A549 (cell line): ENCODE measurements at regions not wholly inside any gene's neighbourhood (a gene's known extent, or its start where the extent isn't known, plus 50 kb on each side); places are given as distances from the start of the nearest gene placed in this dataset.

Experiments
- ATAC-seq, 2 experiments: fragments of 200-7000 bp in 1 of 2; fragments of >200 bp in 1 of 2; cut with Nextera tagmentation in 1 of 2; cut with Tn5 transposase in 1 of 2; 3 replicates each; pipeline versions ENCODE4 v1.8.0 to v1.9.1; 2018 to 2020; ENCODE audit warnings: mild to moderate bottlenecking in 1 of 2, moderate library complexity in 1 of 2
- CTCF ChIA-PET: fragments of 300-600 bp; sonication (Branson Sonifier 250); formaldehyde crosslinking; extraction: SDS; loops from one replicate; lab custom pipeline; 2021; ENCODE audit warnings: antibody characterized with exemption, inconsistent platforms; lab: Yijun Ruan, JAX
- POLR2A ChIA-PET: fragments of 350-600 bp; formaldehyde crosslinking; extraction: SDS; loops from one replicate; lab custom pipeline; 2021; ENCODE audit warnings: antibody characterized with exemption, inconsistent platforms; lab: Yijun Ruan, JAX
- DNase-seq, 2 experiments: peaks; one replicate each; pipeline versions ENCODE4 v3.0.0 to v3.0.0-alpha.2; 2011 to 2016; ENCODE audit warnings: low read depth in 1 of 2, low spot score in 1 of 2
- FAIRE-seq: peaks from 2 replicates; lab custom pipeline; 2011; peaks lifted over from hg19 to GRCh38; lab: Jason Lieb, UNC
- H3K27ac ChIP-seq, 2 experiments: fragments of >200 bp; sonication (Bioruptor Twin); formaldehyde crosslinking; 3 replicates each; pipeline ENCODE4 v1.5.1; 2016 to 2017
- H3K4me1 ChIP-seq: fragments of >200 bp; sonication (Bioruptor Twin); formaldehyde crosslinking; 3 replicates; pipeline ENCODE4 v1.6.1; 2016
- H3K4me2 ChIP-seq: fragments of >200 bp; sonication (Bioruptor Twin); formaldehyde crosslinking; 3 replicates; pipeline ENCODE4 v1.6.1; 2016
- H3K4me3 ChIP-seq: fragments of >200 bp; sonication (Bioruptor Twin); formaldehyde crosslinking; 3 replicates; pipeline ENCODE4 v1.5.1; 2016
- H3K9me3 ChIP-seq: fragments of >200 bp; sonication (Bioruptor Twin); formaldehyde crosslinking; 3 replicates; pipeline ENCODE4 v1.6.1; 2016
- BHLHE40 ChIP-seq: IDR thresholded peaks from 2 replicates; pipeline ENCODE4 v1.6.1; 2012; ENCODE audit warnings: low read depth, low read length, inconsistent platforms
- CBX8 ChIP-seq: fragments of 200-600 bp; sonication (generic); IDR thresholded peaks from 2 replicates; pipeline ENCODE4 v1.6.1; 2016
- FOSB ChIP-seq: fragments of 250-450 bp; sonication (Bioruptor Pico); IDR thresholded peaks from 2 replicates; pipeline ENCODE4 v1.5.0; 2020; ENCODE audit warnings: mild to moderate bottlenecking, moderate library complexity
- HDAC2 ChIP-seq: fragments of 200-600 bp; sonication (generic); IDR thresholded peaks from 2 replicates; pipeline ENCODE4 v1.6.1; 2016
- HEYL ChIP-seq: fragments of 250-450 bp; sonication (Bioruptor Pico); IDR thresholded peaks from 2 replicates; pipeline ENCODE4 v1.8.0; 2021; ENCODE audit warnings: mild to moderate bottlenecking, moderate library complexity
- HOXA7 ChIP-seq: fragments of 250-450 bp; sonication (Bioruptor Pico); IDR thresholded peaks from 2 replicates; pipeline ENCODE4 v1.5.0; 2020; ENCODE audit warnings: mild to moderate bottlenecking, moderate library complexity
- HOXB5 ChIP-seq: fragments of 250-450 bp; sonication (Bioruptor Pico); IDR thresholded peaks from 2 replicates; pipeline ENCODE4 v1.5.0; 2020; ENCODE audit warnings: mild to moderate bottlenecking, moderate library complexity
- KDM1A ChIP-seq: fragments of 200-600 bp; sonication (generic); IDR thresholded peaks from 2 replicates; pipeline ENCODE4 v1.6.1; 2016; ENCODE audit warnings: low read depth, mild to moderate bottlenecking
- NPAS2 ChIP-seq: fragments of 250-450 bp; sonication (Bioruptor Pico); IDR thresholded peaks from 2 replicates; pipeline ENCODE4 v1.8.0; 2022; ENCODE audit warnings: mild to moderate bottlenecking, moderate library complexity, borderline replicate concordance
- POLR2A ChIP-seq: IDR thresholded peaks from 2 replicates; pipeline ENCODE4 v1.6.1; 2012; ENCODE audit warnings: mild to moderate bottlenecking, low read length
- RCOR1 ChIP-seq: fragments of 150-350 bp; IDR thresholded peaks from 2 replicates; pipeline ENCODE4 v1.6.1; 2014; ENCODE audit warnings: antibody characterized with exemption, low read length, low read depth
- RFX5 ChIP-seq: fragments of 450-650 bp; IDR thresholded peaks from 2 replicates; pipeline ENCODE4 v1.7.1; 2014; ENCODE audit warnings: antibody characterized with exemption, mild to moderate bottlenecking, moderate library complexity
- SMC3 ChIP-seq: fragments of >200 bp; sonication (Bioruptor Twin); formaldehyde crosslinking; IDR thresholded peaks from 3 replicates; pipeline ENCODE4 v1.6.1; 2018; ENCODE audit warnings: inconsistent platforms
- TFCP2L1 ChIP-seq: fragments of 250-450 bp; sonication (Bioruptor Pico); IDR thresholded peaks from 2 replicates; pipeline ENCODE4 v1.5.0; 2021; ENCODE audit warnings: mild to moderate bottlenecking
- TP53 ChIP-seq: fragments of 250-450 bp; sonication (Bioruptor Pico); IDR thresholded peaks from 2 replicates; pipeline ENCODE4 v1.5.0; 2021; ENCODE audit warnings: mild to moderate bottlenecking, moderate library complexity
- WGBS: methylation state at CpG from one replicate; pipeline ENCODE4 v1.1.6; 2017; ENCODE audit errors: missing lambda C conversion rate; 5-methylcytosine and 5-hydroxymethylcytosine counted together
- TF ChIP-seq, protein P1 (sequence below): IDR thresholded peaks from 2 replicates; pipeline ENCODE4 v1.6.1; 2012
- TF ChIP-seq, protein P2 (sequence below): fragments of >200 bp; sonication (Bioruptor Twin); formaldehyde crosslinking; IDR thresholded peaks from 3 replicates; pipeline ENCODE4 v1.6.1; 2016
- TF ChIP-seq, protein P3 (sequence below): fragments of >200 bp; sonication (Bioruptor Twin); formaldehyde crosslinking; IDR thresholded peaks from 2 replicates; pipeline ENCODE4 v1.6.1; 2016
- TF ChIP-seq, protein P4 (sequence below): fragments of 150-350 bp; IDR thresholded peaks from 2 replicates; pipeline ENCODE4 v1.6.1; 2014; ENCODE audit warnings: low read depth, mild to moderate bottlenecking, low read length
- TF ChIP-seq, protein P5 (sequence below): fragments of 200-600 bp; sonication (generic); IDR thresholded peaks from 2 replicates; pipeline ENCODE4 v1.6.1; 2016; ENCODE audit warnings: antibody characterized with exemption, mild to moderate bottlenecking, moderate library complexity

DNA sequence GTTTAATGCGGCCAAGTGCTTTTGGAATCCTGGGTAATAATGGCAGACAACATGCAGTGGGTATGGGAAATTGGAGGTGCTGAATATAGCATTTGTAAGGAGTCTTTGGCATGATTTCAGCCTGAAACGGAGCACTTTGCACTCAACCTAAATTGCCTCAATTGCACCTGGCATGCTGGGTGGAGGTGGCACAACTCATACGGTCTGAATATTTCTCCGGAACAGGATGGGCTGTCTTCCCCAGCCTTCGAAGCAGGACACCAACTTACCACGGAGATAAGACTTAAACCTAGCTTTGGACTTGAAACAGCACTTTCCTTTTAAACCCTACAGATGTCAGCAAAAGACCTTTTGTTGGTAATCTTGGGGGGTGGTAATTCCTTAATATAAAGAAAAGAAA is 153.7 kb upstream of the SRRM4 start:
- no peak overlapping the region for H3K4me3 ChIP-seq
- ChIA-PET CTCF (no interaction called here), POLR2A (no interaction called here)
- no peak overlapping the region for H3K27ac ChIP-seq
- 10% methylated on average over 6 of the region's 6 CpGs for WGBS
- DNase-seq, result no peak
- no peak overlapping the region for H3K4me2 ChIP-seq
- no peak for ATAC-seq
- FAIRE-seq, result no peak
- H3K9me3 ChIP-seq, result no peaks in the 10 kb centered on the region
- no peak for TF ChIP-seq HEYL (CRISPR knock-in tag)
- TF ChIP-seq POLR2A, result no peak
- TF ChIP-seq, protein P1, sequence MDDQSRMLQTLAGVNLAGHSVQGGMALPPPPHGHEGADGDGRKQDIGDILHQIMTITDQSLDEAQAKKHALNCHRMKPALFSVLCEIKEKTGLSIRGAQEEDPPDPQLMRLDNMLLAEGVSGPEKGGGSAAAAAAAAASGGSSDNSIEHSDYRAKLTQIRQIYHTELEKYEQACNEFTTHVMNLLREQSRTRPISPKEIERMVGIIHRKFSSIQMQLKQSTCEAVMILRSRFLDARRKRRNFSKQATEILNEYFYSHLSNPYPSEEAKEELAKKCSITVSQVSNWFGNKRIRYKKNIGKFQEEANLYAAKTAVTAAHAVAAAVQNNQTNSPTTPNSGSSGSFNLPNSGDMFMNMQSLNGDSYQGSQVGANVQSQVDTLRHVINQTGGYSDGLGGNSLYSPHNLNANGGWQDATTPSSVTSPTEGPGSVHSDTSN, result no peak
- TF ChIP-seq CBX8, result no peak
- TF ChIP-seq FOSB, result no peak
- TF ChIP-seq HOXB5 (CRISPR knock-in tag), result no peak
- no peaks in the 10 kb centered on the region for H3K4me1 ChIP-seq

DNA sequence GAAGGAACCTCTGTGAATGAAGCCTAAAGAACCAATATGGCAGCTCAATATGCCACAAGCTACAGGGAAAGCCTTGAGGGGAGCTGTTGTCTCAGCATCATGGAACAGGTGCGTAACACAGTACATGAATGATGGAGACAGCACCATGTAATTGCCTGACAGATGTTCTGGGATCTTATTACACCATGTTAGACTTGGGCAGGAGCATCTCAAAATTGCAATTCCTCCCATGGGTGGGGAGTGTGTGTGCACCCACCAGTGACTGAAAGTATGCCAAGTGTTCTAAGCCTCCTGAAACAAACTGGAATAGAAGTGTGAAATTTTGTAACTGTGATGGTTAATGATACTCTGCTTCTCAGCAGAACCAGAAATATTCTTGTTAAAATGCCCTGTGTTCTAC is 151.0 kb upstream of the SRRM4 start:
- no peak overlapping the region for H3K4me2 ChIP-seq
- ChIA-PET CTCF (interaction anchor here (1.3 kb wide), 1 partner anchor 11 kb away, joined by 3 read pairs; no protein-coding TSS in a partner anchor), POLR2A (no interaction called here)
- no peak overlapping the region for H3K27ac ChIP-seq
- 0% methylated on average over 1 of the region's 1 CpG for WGBS
- no peak for FAIRE-seq
- H3K4me1 ChIP-seq, result no peaks in the 10 kb centered on the region
- no peak overlapping the region for H3K4me3 ChIP-seq
- no peak for ATAC-seq
- DNase-seq, result no peak
- TF ChIP-seq TP53 (CRISPR knock-in tag) (no peak), BHLHE40 (no peak), HEYL (CRISPR knock-in tag) (no peak), HOXB5 (CRISPR knock-in tag) (no peak)
- TF ChIP-seq, protein P2, sequence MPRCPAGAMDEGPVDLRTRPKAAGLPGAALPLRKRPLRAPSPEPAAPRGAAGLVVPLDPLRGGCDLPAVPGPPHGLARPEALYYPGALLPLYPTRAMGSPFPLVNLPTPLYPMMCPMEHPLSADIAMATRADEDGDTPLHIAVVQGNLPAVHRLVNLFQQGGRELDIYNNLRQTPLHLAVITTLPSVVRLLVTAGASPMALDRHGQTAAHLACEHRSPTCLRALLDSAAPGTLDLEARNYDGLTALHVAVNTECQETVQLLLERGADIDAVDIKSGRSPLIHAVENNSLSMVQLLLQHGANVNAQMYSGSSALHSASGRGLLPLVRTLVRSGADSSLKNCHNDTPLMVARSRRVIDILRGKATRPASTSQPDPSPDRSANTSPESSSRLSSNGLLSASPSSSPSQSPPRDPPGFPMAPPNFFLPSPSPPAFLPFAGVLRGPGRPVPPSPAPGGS, result no peak
- TF ChIP-seq, all 56 proteins: peak for 0
- no peaks in the 10 kb centered on the region for H3K9me3 ChIP-seq

DNA sequence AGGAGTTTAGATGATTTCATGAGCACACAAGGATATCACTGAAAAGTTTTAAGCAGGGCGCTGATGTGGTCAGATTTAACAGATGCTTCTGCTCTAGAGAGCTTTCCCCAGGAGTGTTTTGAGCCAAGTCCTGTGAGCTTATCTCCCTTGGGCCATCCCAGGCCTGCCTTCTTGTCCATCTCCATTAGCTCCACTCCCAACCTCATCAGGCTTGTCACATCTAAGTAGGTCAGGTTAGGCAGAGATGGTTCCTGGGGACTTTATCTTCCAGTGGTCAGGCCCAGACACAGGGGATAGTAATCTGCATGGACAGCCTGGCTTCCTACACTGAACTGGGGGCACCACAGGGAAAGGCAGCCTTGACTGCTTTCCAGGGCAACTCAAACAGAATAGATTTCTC is 145.4 kb upstream of the SRRM4 start:
- no peaks in the 10 kb centered on the region for H3K4me1 ChIP-seq
- H3K4me2 ChIP-seq, result no peak overlapping the region
- ATAC-seq, result no peak
- 0% methylated on average over 1 of the region's 1 CpG for WGBS
- no peak for FAIRE-seq
- H3K27ac ChIP-seq, result no peak overlapping the region
- CTCF ChIA-PET, result no interaction called here
- H3K4me3 ChIP-seq, result no peak overlapping the region
- TF ChIP-seq FOSB, result no peak
- no peak for TF ChIP-seq TP53 (CRISPR knock-in tag)
- TF ChIP-seq, protein P3, sequence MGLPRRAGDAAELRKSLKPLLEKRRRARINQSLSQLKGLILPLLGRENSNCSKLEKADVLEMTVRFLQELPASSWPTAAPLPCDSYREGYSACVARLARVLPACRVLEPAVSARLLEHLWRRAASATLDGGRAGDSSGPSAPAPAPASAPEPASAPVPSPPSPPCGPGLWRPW, result no peak
- no peak for TF ChIP-seq RCOR1
- no peak for TF ChIP-seq KDM1A
- no peak for TF ChIP-seq RFX5
- TF ChIP-seq NPAS2 (CRISPR knock-in tag), result no peak
- TF ChIP-seq HOXA7, result no peak
- TF ChIP-seq, protein P4, sequence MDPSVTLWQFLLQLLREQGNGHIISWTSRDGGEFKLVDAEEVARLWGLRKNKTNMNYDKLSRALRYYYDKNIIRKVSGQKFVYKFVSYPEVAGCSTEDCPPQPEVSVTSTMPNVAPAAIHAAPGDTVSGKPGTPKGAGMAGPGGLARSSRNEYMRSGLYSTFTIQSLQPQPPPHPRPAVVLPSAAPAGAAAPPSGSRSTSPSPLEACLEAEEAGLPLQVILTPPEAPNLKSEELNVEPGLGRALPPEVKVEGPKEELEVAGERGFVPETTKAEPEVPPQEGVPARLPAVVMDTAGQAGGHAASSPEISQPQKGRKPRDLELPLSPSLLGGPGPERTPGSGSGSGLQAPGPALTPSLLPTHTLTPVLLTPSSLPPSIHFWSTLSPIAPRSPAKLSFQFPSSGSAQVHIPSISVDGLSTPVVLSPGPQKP, result no peak
- no peak for TF ChIP-seq SMC3
- no peak for TF ChIP-seq HDAC2
- TF ChIP-seq TFCP2L1, result no peak
- TF ChIP-seq, protein P5, sequence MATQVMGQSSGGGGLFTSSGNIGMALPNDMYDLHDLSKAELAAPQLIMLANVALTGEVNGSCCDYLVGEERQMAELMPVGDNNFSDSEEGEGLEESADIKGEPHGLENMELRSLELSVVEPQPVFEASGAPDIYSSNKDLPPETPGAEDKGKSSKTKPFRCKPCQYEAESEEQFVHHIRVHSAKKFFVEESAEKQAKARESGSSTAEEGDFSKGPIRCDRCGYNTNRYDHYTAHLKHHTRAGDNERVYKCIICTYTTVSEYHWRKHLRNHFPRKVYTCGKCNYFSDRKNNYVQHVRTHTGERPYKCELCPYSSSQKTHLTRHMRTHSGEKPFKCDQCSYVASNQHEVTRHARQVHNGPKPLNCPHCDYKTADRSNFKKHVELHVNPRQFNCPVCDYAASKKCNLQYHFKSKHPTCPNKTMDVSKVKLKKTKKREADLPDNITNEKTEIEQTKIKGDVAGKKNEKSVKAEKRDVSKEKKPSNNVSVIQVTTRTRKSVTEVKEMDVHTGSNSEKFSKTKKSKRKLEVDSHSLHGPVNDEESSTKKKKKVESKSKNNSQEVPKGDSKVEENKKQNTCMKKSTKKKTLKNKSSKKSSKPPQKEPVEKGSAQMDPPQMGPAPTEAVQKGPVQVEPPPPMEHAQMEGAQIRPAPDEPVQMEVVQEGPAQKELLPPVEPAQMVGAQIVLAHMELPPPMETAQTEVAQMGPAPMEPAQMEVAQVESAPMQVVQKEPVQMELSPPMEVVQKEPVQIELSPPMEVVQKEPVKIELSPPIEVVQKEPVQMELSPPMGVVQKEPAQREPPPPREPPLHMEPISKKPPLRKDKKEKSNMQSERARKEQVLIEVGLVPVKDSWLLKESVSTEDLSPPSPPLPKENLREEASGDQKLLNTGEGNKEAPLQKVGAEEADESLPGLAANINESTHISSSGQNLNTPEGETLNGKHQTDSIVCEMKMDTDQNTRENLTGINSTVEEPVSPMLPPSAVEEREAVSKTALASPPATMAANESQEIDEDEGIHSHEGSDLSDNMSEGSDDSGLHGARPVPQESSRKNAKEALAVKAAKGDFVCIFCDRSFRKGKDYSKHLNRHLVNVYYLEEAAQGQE, result no peak
- no peak for DNase-seq
- no peaks in the 10 kb centered on the region for H3K9me3 ChIP-seq
- POLR2A ChIA-PET, result no interaction called here
